AG04450 (cell line): ENCODE measurements at regions not wholly inside any gene's neighbourhood (a gene's known extent, or its start where the extent isn't known, plus 50 kb on each side); places are given as distances from the start of the nearest gene placed in this dataset.

Experiments
- CTCF ChIA-PET: fragments of 300-600, 350-600 bp; formaldehyde crosslinking; extraction: SDS; loops from one replicate; lab custom pipeline; 2022; ENCODE audit warnings: antibody characterized with exemption, inconsistent platforms; lab: Charles Lee
- POLR2A ChIA-PET: fragments of 350-600 bp; formaldehyde crosslinking; extraction: SDS; loops from one replicate; lab custom pipeline; 2021; ENCODE audit warnings: antibody characterized with exemption, inconsistent platforms; lab: Yijun Ruan, JAX
- DNase-seq: peaks from one replicate; pipeline ENCODE4 v3.0.0-alpha.2; 2011; ENCODE audit warnings: low read depth, low spot score
- H3K27ac ChIP-seq: one replicate; pipeline ENCODE4 v1.5.1; 2012; ENCODE audit warnings: low read depth, low read length, control low read depth
- H3K27me3 ChIP-seq: one replicate; pipeline ENCODE4 v1.6.0; 2012; ENCODE audit warnings: low read length; ENCODE audit not compliant: control insufficient read depth, insufficient read depth
- H3K4me3 ChIP-seq: 2 replicates; pipeline ENCODE4 v1.5.1; 2011; ENCODE audit warnings: mild to moderate bottlenecking, low read depth, low read length, control low read depth
- H3K9me3 ChIP-seq: 2 replicates; pipeline ENCODE4 v1.5.1; 2012; ENCODE audit warnings: low read length; ENCODE audit not compliant: control insufficient read depth, insufficient read depth
- CTCF ChIP-seq: IDR thresholded peaks from 2 replicates; pipeline ENCODE4 v1.5.1; 2011; ENCODE audit warnings: low read depth, low read length, control low read depth, inconsistent platforms

- CTCF ChIA-PET = no interaction called here
- DNase-seq = no peak
- H3K27ac ChIP-seq = no peak overlapping the region
- no peak for TF ChIP-seq CTCF
- H3K9me3 ChIP-seq = peaks cover 4% of the 10 kb centered on the region; the same call in 1 of the 2 replicates
- no peaks in the 10 kb centered on the region for H3K27me3 ChIP-seq
- no peak overlapping the region for H3K4me3 ChIP-seq
- POLR2A ChIA-PET = no interaction called here
These were observed 747.1 kb downstream of the CDH8 start for GRCh38 chr16:61289141-61289540.

GRCh38 chr16:61277849-61278248 lies 758.4 kb downstream of the CDH8 start:
- Histone ChIP-seq H3K9me3 (peaks cover 11% of the 10 kb centered on the region), H3K4me3 (no peak overlapping the region), H3K27ac (no peak overlapping the region), H3K27me3 (no peaks in the 10 kb centered on the region)
- no peak for TF ChIP-seq CTCF
- ChIA-PET CTCF (no interaction called here), POLR2A (no interaction called here)
- no peak for DNase-seq

- Histone ChIP-seq H3K4me3 (no peak overlapping the region), H3K27me3 (no peaks in the 10 kb centered on the region), H3K27ac (no peak overlapping the region), H3K9me3 (peaks cover 11% of the 10 kb centered on the region)
- ChIA-PET CTCF (no interaction called here), POLR2A (no interaction called here)
- no peak for TF ChIP-seq CTCF
- DNase-seq = no peak
These were observed 762.0 kb downstream of the CDH8 start for GRCh38 chr16:61274211-61274610.

- CTCF ChIA-PET = interaction anchor here (0.5 kb wide), 1 partner anchor 81 kb away, joined by 3 read pairs; no protein-coding TSS in a partner anchor
- POLR2A ChIA-PET = no interaction called here
- H3K9me3 ChIP-seq = peaks cover 14% of the 10 kb centered on the region; the same call in 1 of the 2 replicates
- H3K4me3 ChIP-seq = no peak overlapping the region
- DNase-seq = no peak
- no peak overlapping the region for H3K27ac ChIP-seq
- no peaks in the 10 kb centered on the region for H3K27me3 ChIP-seq
- no peak for TF ChIP-seq CTCF
These were observed 765.5 kb downstream of the CDH8 start for GRCh38 chr16:61270726-61271125.

GRCh38 chr16:61263400-61263799 lies 772.8 kb downstream of the CDH8 start:
- H3K9me3 ChIP-seq = peaks cover 9% of the 10 kb centered on the region
- CTCF ChIA-PET = no interaction called here
- H3K27me3 ChIP-seq = no peaks in the 10 kb centered on the region
- H3K27ac ChIP-seq = no peak overlapping the region
- no peak for TF ChIP-seq CTCF
- POLR2A ChIA-PET = no interaction called here
- no peak overlapping the region for H3K4me3 ChIP-seq
- DNase-seq = no peak
